ENCODE measurements at regions not wholly inside any gene's neighbourhood (a gene's known extent, or its start where the extent isn't known, plus 50 kb on each side); places are given as distances from the start of the nearest gene placed in this dataset.

- no peak for TF ChIP-seq JUND (IDR thresholded peaks at IDR 0.05; ENCODE audit: low read length)
- peak; percentile 67; the same call in 1 of the 2 replicates for TF ChIP-seq POLR2AphosphoS5 (IDR thresholded peaks at IDR 0.05; ENCODE audit: low read depth, low read length)
- no peak for TF ChIP-seq GABPA (IDR thresholded peaks at IDR 0.05; ENCODE audit: borderline replicate concordance, insufficient read depth, low read length)
- peak; percentile 74 for TF ChIP-seq YY1 (IDR thresholded peaks at IDR 0.05; ENCODE audit: low read depth, low read length)
- 0 out of 3 replicates have a peak, but pooled peaks of 1 of the 2 experiments have one; percentile 29 for TF ChIP-seq EP300 (IDR thresholded peaks at IDR 0.05; ENCODE audit: borderline replicate concordance in 1 of 2, low read depth in 2 of 2, low read length in 2 of 2)
- TF ChIP-seq POLR2A (IDR thresholded peaks at IDR 0.05; ENCODE audit: control extremely low read depth in 1 of 2, low read depth in 2 of 2, low read length in 2 of 2): peak in 1 of 2 experiments; percentile 69; a peak in 2 of 3 replicates
These were observed 49.9 kb upstream of the STEAP1B start for GRCh38 chr7:22549667-22550513.
